ENCODE measurements at regions not wholly inside any gene's neighbourhood (a gene's known extent, or its start where the extent isn't known, plus 50 kb on each side); places are given as distances from the start of the nearest gene placed in this dataset.

DNA sequence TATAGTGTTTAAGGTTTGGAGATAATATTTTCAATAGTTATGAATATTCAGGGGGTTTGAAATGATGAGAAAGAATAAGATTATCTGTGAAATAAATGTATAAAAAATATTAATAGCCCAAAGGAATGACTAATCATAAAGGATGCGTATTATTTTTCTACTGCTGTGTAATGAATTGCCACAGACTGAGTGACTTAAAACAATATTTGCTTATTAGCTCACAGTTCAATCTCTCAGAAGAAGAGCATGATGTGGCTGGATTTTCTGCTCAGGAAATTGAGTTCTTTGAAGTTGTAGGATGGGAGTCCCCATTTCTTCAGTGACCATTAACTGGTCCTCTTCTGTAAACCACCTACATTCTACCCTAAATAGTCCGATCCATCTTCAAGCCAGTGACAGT, 1680.8 kb upstream of the AGA start:
- H4K20me1 ChIP-seq (ENCODE audit: insufficient read depth, low read length) = no peaks in the 10 kb centered on the region
- no peaks in the 10 kb centered on the region for H3K4me1 ChIP-seq (ENCODE audit: insufficient read depth, low read length)
- no peaks in the 10 kb centered on the region for H3K36me3 ChIP-seq (ENCODE audit: insufficient read depth, low read length)
- H3K27me3 ChIP-seq (ENCODE audit: insufficient read depth, low read length, poor library complexity) = no peaks in the 10 kb centered on the region
- no peaks in the 10 kb centered on the region for H3K9me3 ChIP-seq (ENCODE audit: insufficient read depth, low read length, severe bottlenecking)
- H2AFZ ChIP-seq (ENCODE audit: low read depth, low read length) = no peak overlapping the region
- DNase-seq = no peak
- TF ChIP-seq, protein P1, sequence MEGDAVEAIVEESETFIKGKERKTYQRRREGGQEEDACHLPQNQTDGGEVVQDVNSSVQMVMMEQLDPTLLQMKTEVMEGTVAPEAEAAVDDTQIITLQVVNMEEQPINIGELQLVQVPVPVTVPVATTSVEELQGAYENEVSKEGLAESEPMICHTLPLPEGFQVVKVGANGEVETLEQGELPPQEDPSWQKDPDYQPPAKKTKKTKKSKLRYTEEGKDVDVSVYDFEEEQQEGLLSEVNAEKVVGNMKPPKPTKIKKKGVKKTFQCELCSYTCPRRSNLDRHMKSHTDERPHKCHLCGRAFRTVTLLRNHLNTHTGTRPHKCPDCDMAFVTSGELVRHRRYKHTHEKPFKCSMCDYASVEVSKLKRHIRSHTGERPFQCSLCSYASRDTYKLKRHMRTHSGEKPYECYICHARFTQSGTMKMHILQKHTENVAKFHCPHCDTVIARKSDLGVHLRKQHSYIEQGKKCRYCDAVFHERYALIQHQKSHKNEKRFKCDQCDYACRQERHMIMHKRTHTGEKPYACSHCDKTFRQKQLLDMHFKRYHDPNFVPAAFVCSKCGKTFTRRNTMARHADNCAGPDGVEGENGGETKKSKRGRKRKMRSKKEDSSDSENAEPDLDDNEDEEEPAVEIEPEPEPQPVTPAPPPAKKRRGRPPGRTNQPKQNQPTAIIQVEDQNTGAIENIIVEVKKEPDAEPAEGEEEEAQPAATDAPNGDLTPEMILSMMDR (IDR thresholded peaks at IDR 0.05; ENCODE audit: borderline replicate concordance, extremely low read depth, low read length, poor library complexity, severe bottlenecking) = no peak
- no peak for TF ChIP-seq EZH2 (IDR thresholded peaks at IDR 0.05; ENCODE audit: borderline replicate concordance, low read depth, low read length, severe bottlenecking)
- H3K27ac ChIP-seq (ENCODE audit: low read length) = no peak overlapping the region
- H3K4me2 ChIP-seq (ENCODE audit: insufficient read depth, low read length) = no peak overlapping the region
- no peaks in the 10 kb centered on the region for H3K79me2 ChIP-seq (ENCODE audit: insufficient read depth, low read length)
- H3K4me3 ChIP-seq (ENCODE audit: low read depth in 1 of 2, low read length in 2 of 2) = no peak overlapping the region
- no peak overlapping the region for H3K9ac ChIP-seq (ENCODE audit: low read depth, low read length)
- ATAC-seq (ENCODE audit: insufficient read depth, low read depth) = no peak

DNA sequence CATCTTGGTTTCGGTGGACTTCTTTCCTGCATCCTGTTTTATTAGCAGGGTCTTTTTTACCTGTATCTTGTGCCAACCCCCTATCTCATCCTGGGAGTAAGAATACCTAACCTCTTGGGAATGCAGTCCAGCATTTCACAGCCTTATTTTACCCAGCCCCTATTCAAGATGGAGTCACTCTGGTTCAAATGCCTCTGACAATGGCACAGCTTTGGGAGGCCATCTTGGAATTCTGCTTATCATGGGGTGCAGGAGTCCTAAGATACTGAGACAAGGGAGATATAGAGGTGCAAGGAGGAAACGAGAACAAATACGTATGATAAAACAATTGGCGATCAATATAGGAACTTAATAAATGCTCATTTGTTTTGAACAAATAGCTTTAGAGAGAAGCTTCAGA, 1682.2 kb upstream of the AGA start:
- no peak overlapping the region for H3K4me3 ChIP-seq (ENCODE audit: low read depth in 1 of 2, low read length in 2 of 2)
- no peaks in the 10 kb centered on the region for H3K36me3 ChIP-seq (ENCODE audit: insufficient read depth, low read length)
- no peak overlapping the region for H3K27ac ChIP-seq (ENCODE audit: low read length)
- H2AFZ ChIP-seq (ENCODE audit: low read depth, low read length) = no peak overlapping the region
- no peaks in the 10 kb centered on the region for H3K79me2 ChIP-seq (ENCODE audit: insufficient read depth, low read length)
- no peaks in the 10 kb centered on the region for H3K9me3 ChIP-seq (ENCODE audit: insufficient read depth, low read length, severe bottlenecking)
- no peak overlapping the region for H3K9ac ChIP-seq (ENCODE audit: low read depth, low read length)
- ATAC-seq (ENCODE audit: insufficient read depth, low read depth) (no peak), DNase-seq (no peak)
- TF ChIP-seq, protein P1 (IDR thresholded peaks at IDR 0.05; ENCODE audit: borderline replicate concordance, extremely low read depth, low read length, poor library complexity, severe bottlenecking) = no peak
- TF ChIP-seq EZH2 (IDR thresholded peaks at IDR 0.05; ENCODE audit: borderline replicate concordance, low read depth, low read length, severe bottlenecking) = no peak
- no peaks in the 10 kb centered on the region for H4K20me1 ChIP-seq (ENCODE audit: insufficient read depth, low read length)
- no peaks in the 10 kb centered on the region for H3K27me3 ChIP-seq (ENCODE audit: insufficient read depth, low read length, poor library complexity)
- no peak overlapping the region for H3K4me2 ChIP-seq (ENCODE audit: insufficient read depth, low read length)
- H3K4me1 ChIP-seq (ENCODE audit: insufficient read depth, low read length) = no peaks in the 10 kb centered on the region

DNA sequence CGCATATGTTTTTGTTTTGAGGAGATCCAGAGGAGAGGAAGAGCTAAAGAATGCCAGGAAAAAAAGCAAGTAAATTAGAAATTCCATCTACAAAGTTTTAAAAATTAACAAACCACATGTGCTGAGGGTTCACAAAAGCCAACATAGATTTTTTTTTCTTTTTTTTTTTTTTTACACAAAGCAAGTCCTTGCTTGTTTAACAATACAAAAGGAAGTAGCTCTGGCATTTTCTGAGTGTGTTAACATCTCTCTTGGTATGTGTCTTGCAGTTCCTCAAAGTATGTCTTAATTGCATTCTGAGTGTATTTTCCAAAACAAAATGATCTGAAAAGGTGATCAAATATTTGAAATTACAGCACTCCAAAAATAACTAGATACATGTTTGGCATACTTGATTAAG, 1682.7 kb upstream of the AGA start:
- no peaks in the 10 kb centered on the region for H3K27me3 ChIP-seq (ENCODE audit: insufficient read depth, low read length, poor library complexity)
- H3K4me1 ChIP-seq (ENCODE audit: insufficient read depth, low read length) = no peaks in the 10 kb centered on the region
- H2AFZ ChIP-seq (ENCODE audit: low read depth, low read length) = no peak overlapping the region
- no peak overlapping the region for H3K9ac ChIP-seq (ENCODE audit: low read depth, low read length)
- ATAC-seq (ENCODE audit: insufficient read depth, low read depth) (no peak), DNase-seq (no peak)
- H3K4me3 ChIP-seq (ENCODE audit: low read depth in 1 of 2, low read length in 2 of 2) = no peak overlapping the region
- H3K9me3 ChIP-seq (ENCODE audit: insufficient read depth, low read length, severe bottlenecking) = no peaks in the 10 kb centered on the region
- no peaks in the 10 kb centered on the region for H3K79me2 ChIP-seq (ENCODE audit: insufficient read depth, low read length)
- no peaks in the 10 kb centered on the region for H3K36me3 ChIP-seq (ENCODE audit: insufficient read depth, low read length)
- no peak overlapping the region for H3K27ac ChIP-seq (ENCODE audit: low read length)
- no peak for TF ChIP-seq EZH2 (IDR thresholded peaks at IDR 0.05; ENCODE audit: borderline replicate concordance, low read depth, low read length, severe bottlenecking)
- TF ChIP-seq, protein P1 (IDR thresholded peaks at IDR 0.05; ENCODE audit: borderline replicate concordance, extremely low read depth, low read length, poor library complexity, severe bottlenecking) = no peak
- H3K4me2 ChIP-seq (ENCODE audit: insufficient read depth, low read length) = no peak overlapping the region
- no peaks in the 10 kb centered on the region for H4K20me1 ChIP-seq (ENCODE audit: insufficient read depth, low read length)

DNA sequence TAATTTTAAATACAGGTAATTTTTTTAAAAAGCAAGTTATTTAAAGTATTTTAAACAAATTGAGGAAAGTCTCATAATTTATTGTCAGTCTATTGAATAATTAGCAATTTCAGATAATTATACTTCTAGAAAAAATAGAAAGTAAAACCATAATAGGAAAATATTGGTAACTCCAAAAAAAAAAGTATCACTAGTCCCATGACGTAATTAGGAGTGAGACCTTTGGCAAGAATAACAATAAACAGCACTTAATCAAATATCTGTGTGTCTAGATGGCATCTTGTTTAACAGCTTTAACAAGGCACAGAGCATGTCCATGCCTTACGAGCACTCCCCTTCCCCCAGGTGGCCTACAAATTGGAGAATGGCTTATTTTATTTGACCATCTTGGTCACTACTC, 1683.6 kb upstream of the AGA start:
- H3K4me2 ChIP-seq (ENCODE audit: insufficient read depth, low read length) = no peak overlapping the region
- H3K79me2 ChIP-seq (ENCODE audit: insufficient read depth, low read length) = no peaks in the 10 kb centered on the region
- H3K4me3 ChIP-seq (ENCODE audit: low read depth in 1 of 2, low read length in 2 of 2) = no peak overlapping the region
- H3K4me1 ChIP-seq (ENCODE audit: insufficient read depth, low read length) = no peaks in the 10 kb centered on the region
- TF ChIP-seq EZH2 (IDR thresholded peaks at IDR 0.05; ENCODE audit: borderline replicate concordance, low read depth, low read length, severe bottlenecking) = no peak
- TF ChIP-seq, protein P1 (IDR thresholded peaks at IDR 0.05; ENCODE audit: borderline replicate concordance, extremely low read depth, low read length, poor library complexity, severe bottlenecking) = no peak
- ATAC-seq (ENCODE audit: insufficient read depth, low read depth) = no peak
- H3K36me3 ChIP-seq (ENCODE audit: insufficient read depth, low read length) = no peaks in the 10 kb centered on the region
- H3K27ac ChIP-seq (ENCODE audit: low read length) = no peak overlapping the region
- H3K9me3 ChIP-seq (ENCODE audit: insufficient read depth, low read length, severe bottlenecking) = no peaks in the 10 kb centered on the region
- no peaks in the 10 kb centered on the region for H4K20me1 ChIP-seq (ENCODE audit: insufficient read depth, low read length)
- H3K9ac ChIP-seq (ENCODE audit: low read depth, low read length) = no peak overlapping the region
- no peaks in the 10 kb centered on the region for H3K27me3 ChIP-seq (ENCODE audit: insufficient read depth, low read length, poor library complexity)
- no peak overlapping the region for H2AFZ ChIP-seq (ENCODE audit: low read depth, low read length)
- no peak for DNase-seq
